IMR-90 (cell line): ENCODE measurements at regions not wholly inside any gene's neighbourhood (a gene's known extent, or its start where the extent isn't known, plus 50 kb on each side); places are given as distances from the start of the nearest gene placed in this dataset.

Experiments used
- ATAC-seq: fragments of 200-7000 bp; cut with Tn5 transposase; 2 replicates; pipeline ENCODE4 v1.9.1; 2020; ENCODE audit warnings: low read depth, mild to moderate bottlenecking, moderate library complexity
- BruUV-seq: library from RNA; stranded (reverse); fragments of 400-500 nt; replicated peaks from 2 replicates; lab custom pipeline; 2021; lab: Mats Ljungman, UMichigan
- CTCF ChIA-PET: fragments of 300-600 bp; formaldehyde crosslinking; extraction: SDS; loops from one replicate; lab custom pipeline; 2021; ENCODE audit warnings: antibody characterized with exemption; lab: Yijun Ruan, JAX
- POLR2A ChIA-PET: fragments of 300-600 bp; sonication (Branson Sonifier 250); formaldehyde crosslinking; loops from one replicate; lab custom pipeline; 2022; ENCODE audit warnings: antibody characterized with exemption; ENCODE audit not compliant: unreplicated experiment; lab: Charles Lee
- DNase-seq: peaks from one replicate; pipeline ENCODE4 v3.0.0; 2013
- H2AFZ ChIP-seq: replicated peaks from 2 replicates; pipeline ENCODE3; 2013; ENCODE audit warnings: low read length, mild to moderate bottlenecking; ENCODE audit not compliant: poor library complexity
- H2AK5ac ChIP-seq: 2 replicates; pipeline ENCODE4 v1.6.1; 2013; ENCODE audit warnings: low read depth, low read length, inconsistent platforms
- H2AK9ac ChIP-seq: replicated peaks from 2 replicates; pipeline ENCODE3; 2013; ENCODE audit warnings: mild to moderate bottlenecking, low read depth, low read length, moderate library complexity; ENCODE audit not compliant: poor library complexity
- H2BK120ac ChIP-seq: 2 replicates; pipeline ENCODE4 v1.6.1; 2013; ENCODE audit warnings: low read depth, low read length, inconsistent platforms
- H2BK15ac ChIP-seq: 3 replicates; pipeline ENCODE4 v1.6.1; 2013; ENCODE audit warnings: low read depth, low read length, inconsistent platforms
- H2BK20ac ChIP-seq: 2 replicates; pipeline ENCODE4 v1.6.1; 2013; ENCODE audit warnings: low read depth, mild to moderate bottlenecking, inconsistent platforms, low read length, moderate library complexity
- H2BK5ac ChIP-seq: 2 replicates; pipeline ENCODE4 v1.6.1; 2013; ENCODE audit warnings: mild to moderate bottlenecking, low read depth, low read length, inconsistent platforms; ENCODE audit not compliant: poor library complexity, severe bottlenecking
- H3K14ac ChIP-seq: replicated peaks from 2 replicates; pipeline ENCODE4 v1.6.1; 2013; ENCODE audit warnings: low read depth, low read length, inconsistent platforms
- H3K18ac ChIP-seq: 2 replicates; pipeline ENCODE4 v1.6.1; 2013; ENCODE audit warnings: low read depth, low read length, control low read depth
- H3K23ac ChIP-seq: 2 replicates; pipeline ENCODE4 v1.6.1; 2013; ENCODE audit warnings: low read depth, low read length, inconsistent platforms
- H3K27ac ChIP-seq: 2 replicates; pipeline ENCODE4 v1.5.1; 2013; ENCODE audit warnings: mild to moderate bottlenecking, control low read depth, low read length; ENCODE audit not compliant: insufficient read depth
- H3K27me3 ChIP-seq: 2 replicates; pipeline ENCODE4 v1.6.1; 2013; ENCODE audit warnings: low read length; ENCODE audit not compliant: control insufficient read depth, insufficient read depth
- H3K36me3 ChIP-seq: 2 replicates; pipeline ENCODE4 v1.6.1; 2013; ENCODE audit warnings: low read length, mixed read lengths; ENCODE audit not compliant: control insufficient read depth, insufficient read depth
- H3K4ac ChIP-seq: 2 replicates; pipeline ENCODE4 v1.6.1; 2013; ENCODE audit warnings: low read depth, low read length, inconsistent platforms
- H3K4me1 ChIP-seq: 2 replicates; pipeline ENCODE4 v1.6.1; 2013; ENCODE audit warnings: low read length, mixed read lengths; ENCODE audit not compliant: control insufficient read depth, insufficient read depth
- H3K4me2 ChIP-seq: 2 replicates; pipeline ENCODE4 v1.6.1; 2013; ENCODE audit warnings: low read depth, mild to moderate bottlenecking, control low read depth, low read length, moderate library complexity
- H3K4me3 ChIP-seq: 2 replicates; pipeline ENCODE4 v1.5.1; 2013; ENCODE audit warnings: low read depth, mild to moderate bottlenecking, control low read depth, low read length, moderate library complexity; ENCODE audit not compliant: insufficient read depth
- H3K56ac ChIP-seq: 2 replicates; pipeline ENCODE4 v1.6.1; 2013; ENCODE audit warnings: low read length, inconsistent platforms; ENCODE audit not compliant: insufficient read depth; ENCODE audit errors: extremely low read depth
- H3K79me1 ChIP-seq, 2 experiments: 2 replicates each; pipeline ENCODE4 v1.6.1; 2013; ENCODE audit warnings: low read length in 2 of 2, inconsistent platforms in 1 of 2, low read depth in 1 of 2
- H3K9ac ChIP-seq: 2 replicates; pipeline ENCODE4 v1.6.1; 2013; ENCODE audit warnings: low read depth, low read length, control low read depth
- H3K9me1 ChIP-seq: 2 replicates; pipeline ENCODE4 v1.6.1; 2013; ENCODE audit warnings: low read length, inconsistent platforms; ENCODE audit not compliant: insufficient read depth
- H3K9me3 ChIP-seq: 2 replicates; pipeline ENCODE4 v1.6.1; 2013; ENCODE audit warnings: low read length; ENCODE audit not compliant: control insufficient read depth, insufficient read depth
- H4K20me1 ChIP-seq: 2 replicates; pipeline ENCODE4 v1.6.1; 2013; ENCODE audit warnings: low read length, inconsistent platforms; ENCODE audit not compliant: insufficient read depth
- H4K5ac ChIP-seq: 2 replicates; pipeline ENCODE4 v1.6.1; 2013; ENCODE audit warnings: mild to moderate bottlenecking, low read depth, low read length, control low read depth
- H4K8ac ChIP-seq, 2 experiments: 2 replicates each; pipeline ENCODE4 v1.6.1; 2013; ENCODE audit warnings: low read depth in 2 of 2, low read length in 2 of 2, control low read depth in 1 of 2, inconsistent platforms in 1 of 2
- H4K91ac ChIP-seq: 2 replicates; pipeline ENCODE4 v1.6.1; 2013; ENCODE audit warnings: low read depth, low read length, inconsistent platforms; ENCODE audit not compliant: insufficient read depth
- BHLHE40 ChIP-seq: fragments of 150-350 bp; IDR thresholded peaks from 2 replicates; pipeline ENCODE4 v1.6.1; 2016; ENCODE audit warnings: mild to moderate bottlenecking, low read depth, low read length
- CEBPB ChIP-seq: IDR thresholded peaks from 2 replicates; pipeline ENCODE4 v1.6.1; 2012; ENCODE audit warnings: low read depth, low read length, improper control_type of control experiment
- CHD1 ChIP-seq: IDR thresholded peaks from 2 replicates; pipeline ENCODE4 v1.6.1; 2012; ENCODE audit warnings: low read depth, low read length, improper control_type of control experiment
- CTCF ChIP-seq: conservative IDR thresholded peaks from 2 replicates; pipeline ENCODE4 v1.5.1; 2012; ENCODE audit warnings: mild to moderate bottlenecking, low read depth, low read length, improper control_type of control experiment
- ELK1 ChIP-seq: fragments of 150-350 bp; IDR thresholded peaks from 2 replicates; pipeline ENCODE4 v1.6.1; 2016; ENCODE audit warnings: low read depth, mild to moderate bottlenecking, low read length, moderate library complexity, borderline replicate concordance
- FOS ChIP-seq: fragments of 150-350 bp; IDR thresholded peaks from 2 replicates; pipeline ENCODE4 v1.6.1; 2016; ENCODE audit warnings: low read depth, low read length
- MAFK ChIP-seq: IDR thresholded peaks from 2 replicates; pipeline ENCODE4 v1.6.1; 2012; ENCODE audit warnings: low read depth, low read length, improper control_type of control experiment
- MAZ ChIP-seq: IDR thresholded peaks from 2 replicates; pipeline ENCODE4 v1.6.1; 2012; ENCODE audit warnings: low read depth, mild to moderate bottlenecking, low read length, improper control_type of control experiment, moderate library complexity, borderline replicate concordance
- MXI1 ChIP-seq: IDR thresholded peaks from 2 replicates; pipeline ENCODE4 v1.6.1; 2012; ENCODE audit warnings: low read depth, mild to moderate bottlenecking, low read length, moderate library complexity, borderline replicate concordance
- NFE2L2 ChIP-seq: fragments of 150-350 bp; IDR thresholded peaks from 2 replicates; pipeline ENCODE4 v1.6.1; 2016; ENCODE audit warnings: low read depth, mild to moderate bottlenecking, low read length
- POLR2A ChIP-seq: IDR thresholded peaks from 2 replicates; pipeline ENCODE4 v1.6.1; 2012; ENCODE audit warnings: mild to moderate bottlenecking, low read depth, low read length
- RAD21 ChIP-seq: IDR thresholded peaks from 2 replicates; pipeline ENCODE4 v1.6.1; 2012; ENCODE audit warnings: low read length, improper control_type of control experiment
- RCOR1 ChIP-seq: IDR thresholded peaks from 2 replicates; pipeline ENCODE4 v1.6.1; 2012; ENCODE audit warnings: mild to moderate bottlenecking, low read length, improper control_type of control experiment; ENCODE audit not compliant: insufficient replicate concordance
- RFX5 ChIP-seq: IDR thresholded peaks from 2 replicates; pipeline ENCODE4 v1.8.0; 2012; ENCODE audit warnings: low read depth, mild to moderate bottlenecking, low read length, moderate library complexity
- SMC3 ChIP-seq: fragments of 150-350 bp; IDR thresholded peaks from 2 replicates; pipeline ENCODE4 v1.6.1; 2016; ENCODE audit warnings: low read depth, mild to moderate bottlenecking, antibody characterized with exemption, low read length, moderate library complexity
- USF2 ChIP-seq: fragments of 150-350 bp; IDR thresholded peaks from 2 replicates; pipeline ENCODE4 v1.6.1; 2017; ENCODE audit warnings: mild to moderate bottlenecking, antibody characterized with exemption, low read length, low read depth
- WGBS, 2 experiments: methylation state at CpG; one replicate each; pipeline versions ENCODE4 v1.1.5 to v1.1.7; 2013; ENCODE audit warnings: missing lambda C conversion rate in 2 of 2; ENCODE audit not compliant: insufficient read length in 1 of 2; ENCODE audit errors: extremely low coverage in 2 of 2; 5-methylcytosine and 5-hydroxymethylcytosine counted together
- dilution Hi-C: fragments of 300-500 bp; cut with HindIII; formaldehyde crosslinking; loops from one replicate; pipeline ENCODE4 v1.14.3; 2018; ENCODE audit warnings: low sequenced_read_pairs; ENCODE audit not compliant: unreplicated experiment
- in situ Hi-C: fragments of 300-500 bp; cut with MboI; formaldehyde crosslinking; loops from 3 replicates; pipeline ENCODE4 v1.14.3; 2019; ENCODE audit warnings: low sequenced_read_pairs, inconsistent platforms, mixed read lengths
- intact Hi-C: fragments of 100-400 bp; cut with micrococcal nuclease; formaldehyde crosslinking; loops from 2 replicates; pipeline ENCODE4 v1.10.0; 2022

- Histone ChIP-seq H3K14ac (no peak overlapping the region), H3K18ac (no peak overlapping the region), H2BK5ac (no peak overlapping the region), H3K79me1 (no peaks in the 10 kb centered on the region), H4K20me1 (no peaks in the 10 kb centered on the region), H2BK15ac (no peak overlapping the region), H3K56ac (no peak overlapping the region), H2BK120ac (no peak overlapping the region), H2AFZ (no peak overlapping the region), H3K23ac (no peak overlapping the region), H3K4me3 (no peak overlapping the region), H4K91ac (no peak overlapping the region), H3K9ac (no peak overlapping the region), H3K4ac (no peak overlapping the region), H3K9me1 (no peaks in the 10 kb centered on the region), H3K9me3 (peaks cover 30% of the 10 kb centered on the region), H3K27ac (no peak overlapping the region), H3K36me3 (no peaks in the 10 kb centered on the region), H4K5ac (no peak overlapping the region), H3K4me2 (no peak overlapping the region), H2BK20ac (no peak overlapping the region), H4K8ac (no peak overlapping the region), H3K4me1 (no peaks in the 10 kb centered on the region), H3K27me3 (no peaks in the 10 kb centered on the region), H2AK5ac (no peak overlapping the region), H2AK9ac (no peak overlapping the region)
- ChIA-PET POLR2A (no interaction called here), CTCF (no interaction called here)
- WGBS, 2 experiments, result no CpG with 5 or more reads among the region's 4 CpGs
- dilution Hi-C loops (no loop called here), intact Hi-C loops (no loop called here), in situ Hi-C loops (no loop called here)
- DNase-seq, result no peak
- ATAC-seq, result no peak
- TF ChIP-seq POLR2A, result no peak
- TF ChIP-seq MAZ, result no peak
- TF ChIP-seq CHD1, result no peak
- TF ChIP-seq RCOR1, result no peak
- TF ChIP-seq MAFK, result no peak
- TF ChIP-seq BHLHE40, result no peak
- no peak for TF ChIP-seq RFX5
- no peak for TF ChIP-seq CEBPB
- no peak for TF ChIP-seq FOS
- no peak for TF ChIP-seq MXI1
- no peak for TF ChIP-seq SMC3
- TF ChIP-seq ELK1, result no peak
- no peak for TF ChIP-seq USF2
- TF ChIP-seq RAD21, result no peak
- no peak for TF ChIP-seq NFE2L2
- no peak for TF ChIP-seq CTCF
- no TSS peak for BruUV-seq
Observed at GRCh38 chr1:34364376-34364775, 187.7 kb downstream of the C1orf94 start.
